ENCODE measurements at regions not wholly inside any gene's neighbourhood (a gene's known extent, or its start where the extent isn't known, plus 50 kb on each side); places are given as distances from the start of the nearest gene placed in this dataset.

DNA sequence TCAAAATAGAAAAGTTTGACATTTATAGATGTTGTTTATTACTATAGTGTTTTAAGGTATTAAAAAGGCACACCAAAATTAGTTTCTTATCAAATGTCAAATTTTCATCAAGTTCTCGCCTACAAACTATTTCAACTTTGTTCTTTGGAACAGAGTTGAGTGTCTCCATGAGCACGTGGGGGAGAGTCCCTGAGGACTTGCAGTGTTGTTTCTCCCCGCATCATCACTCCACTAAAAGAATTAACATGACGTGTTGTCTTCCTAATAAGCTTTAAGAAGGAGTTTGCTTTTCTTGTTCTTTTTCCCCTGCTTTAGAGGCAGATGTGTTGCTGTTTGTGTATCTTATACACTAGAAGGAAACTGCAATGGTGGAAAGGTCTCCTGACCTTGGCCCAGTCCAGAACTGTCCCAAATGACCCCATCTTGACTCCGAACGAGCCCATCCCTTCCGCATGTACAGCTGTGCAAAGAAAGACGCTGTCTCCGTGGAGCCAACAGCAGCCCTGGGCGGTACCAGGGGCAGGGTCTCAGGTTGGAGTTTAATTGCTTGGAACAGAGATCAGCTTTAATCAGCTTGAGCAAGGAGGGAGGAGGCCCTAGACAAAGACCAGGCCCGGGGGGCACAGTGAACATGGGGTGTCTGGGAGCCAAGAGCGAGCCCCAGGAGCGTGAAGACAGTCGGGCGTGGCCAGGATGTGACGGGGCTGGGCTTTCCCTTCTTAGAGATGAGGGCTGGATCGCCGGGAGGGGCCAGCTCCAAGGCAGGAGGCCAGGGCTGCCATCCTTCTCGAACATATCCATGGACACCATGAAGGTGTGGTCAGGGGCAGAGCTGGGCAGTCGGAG is 215.4 kb upstream of the RTL1 start:
- TF ChIP-seq POLR2A (IDR thresholded peaks at IDR 0.05; ENCODE audit: low read depth, low read length): no peak
- TF ChIP-seq POLR2AphosphoS5 (IDR thresholded peaks at IDR 0.05; ENCODE audit: low read depth, low read length): no peak
- TF ChIP-seq SPI1 (IDR thresholded peaks at IDR 0.05; ENCODE audit: low read depth, low read length): no peak
- no peak for TF ChIP-seq TAF1 (IDR thresholded peaks at IDR 0.05; ENCODE audit: low read depth, low read length)
